ENCODE measurements at regions not wholly inside any gene's neighbourhood (a gene's known extent, or its start where the extent isn't known, plus 50 kb on each side); places are given as distances from the start of the nearest gene placed in this dataset.
"Not testable (repeated sequence)": the region's sequence is repeated elsewhere in the genome, so short reads cannot be mapped to it uniquely, and the experiment has no call there.

DNA sequence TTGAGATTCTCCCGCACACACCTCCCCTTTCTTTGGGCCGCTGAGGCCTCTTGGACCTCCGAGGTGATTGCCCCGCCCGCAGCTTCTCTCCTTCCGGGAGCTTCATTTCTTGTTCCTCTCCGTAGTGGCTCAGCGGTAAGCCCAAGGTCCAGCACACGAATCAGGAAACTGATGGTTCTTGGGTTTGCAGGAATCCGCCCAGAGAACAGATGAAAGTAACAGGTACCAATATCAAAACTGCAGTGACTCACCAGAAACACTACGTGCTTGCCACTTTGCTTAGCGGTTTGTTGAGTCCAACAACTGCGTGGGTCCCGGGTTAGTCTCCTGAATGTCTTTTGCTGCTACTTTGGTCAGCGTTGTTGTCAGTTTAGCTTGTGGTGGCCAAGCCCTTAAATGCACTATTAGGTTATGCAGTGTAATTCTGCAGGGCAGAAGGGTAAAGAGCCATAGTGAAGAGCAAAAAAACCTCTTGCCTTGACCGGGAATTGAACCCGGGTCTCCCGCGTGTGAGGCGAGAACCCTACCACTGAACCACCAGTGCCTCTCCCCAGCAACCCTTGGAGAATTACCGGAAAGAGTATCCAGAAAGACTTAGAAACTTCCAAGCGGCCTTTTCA, 172.1 kb downstream of the FAM72C start:
- TF ChIP-seq, protein P1, sequence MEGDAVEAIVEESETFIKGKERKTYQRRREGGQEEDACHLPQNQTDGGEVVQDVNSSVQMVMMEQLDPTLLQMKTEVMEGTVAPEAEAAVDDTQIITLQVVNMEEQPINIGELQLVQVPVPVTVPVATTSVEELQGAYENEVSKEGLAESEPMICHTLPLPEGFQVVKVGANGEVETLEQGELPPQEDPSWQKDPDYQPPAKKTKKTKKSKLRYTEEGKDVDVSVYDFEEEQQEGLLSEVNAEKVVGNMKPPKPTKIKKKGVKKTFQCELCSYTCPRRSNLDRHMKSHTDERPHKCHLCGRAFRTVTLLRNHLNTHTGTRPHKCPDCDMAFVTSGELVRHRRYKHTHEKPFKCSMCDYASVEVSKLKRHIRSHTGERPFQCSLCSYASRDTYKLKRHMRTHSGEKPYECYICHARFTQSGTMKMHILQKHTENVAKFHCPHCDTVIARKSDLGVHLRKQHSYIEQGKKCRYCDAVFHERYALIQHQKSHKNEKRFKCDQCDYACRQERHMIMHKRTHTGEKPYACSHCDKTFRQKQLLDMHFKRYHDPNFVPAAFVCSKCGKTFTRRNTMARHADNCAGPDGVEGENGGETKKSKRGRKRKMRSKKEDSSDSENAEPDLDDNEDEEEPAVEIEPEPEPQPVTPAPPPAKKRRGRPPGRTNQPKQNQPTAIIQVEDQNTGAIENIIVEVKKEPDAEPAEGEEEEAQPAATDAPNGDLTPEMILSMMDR (tag by site-specific recombination; IDR thresholded peaks at IDR 0.05), result not testable (repeated sequence)
- TF ChIP-seq, protein P2, sequence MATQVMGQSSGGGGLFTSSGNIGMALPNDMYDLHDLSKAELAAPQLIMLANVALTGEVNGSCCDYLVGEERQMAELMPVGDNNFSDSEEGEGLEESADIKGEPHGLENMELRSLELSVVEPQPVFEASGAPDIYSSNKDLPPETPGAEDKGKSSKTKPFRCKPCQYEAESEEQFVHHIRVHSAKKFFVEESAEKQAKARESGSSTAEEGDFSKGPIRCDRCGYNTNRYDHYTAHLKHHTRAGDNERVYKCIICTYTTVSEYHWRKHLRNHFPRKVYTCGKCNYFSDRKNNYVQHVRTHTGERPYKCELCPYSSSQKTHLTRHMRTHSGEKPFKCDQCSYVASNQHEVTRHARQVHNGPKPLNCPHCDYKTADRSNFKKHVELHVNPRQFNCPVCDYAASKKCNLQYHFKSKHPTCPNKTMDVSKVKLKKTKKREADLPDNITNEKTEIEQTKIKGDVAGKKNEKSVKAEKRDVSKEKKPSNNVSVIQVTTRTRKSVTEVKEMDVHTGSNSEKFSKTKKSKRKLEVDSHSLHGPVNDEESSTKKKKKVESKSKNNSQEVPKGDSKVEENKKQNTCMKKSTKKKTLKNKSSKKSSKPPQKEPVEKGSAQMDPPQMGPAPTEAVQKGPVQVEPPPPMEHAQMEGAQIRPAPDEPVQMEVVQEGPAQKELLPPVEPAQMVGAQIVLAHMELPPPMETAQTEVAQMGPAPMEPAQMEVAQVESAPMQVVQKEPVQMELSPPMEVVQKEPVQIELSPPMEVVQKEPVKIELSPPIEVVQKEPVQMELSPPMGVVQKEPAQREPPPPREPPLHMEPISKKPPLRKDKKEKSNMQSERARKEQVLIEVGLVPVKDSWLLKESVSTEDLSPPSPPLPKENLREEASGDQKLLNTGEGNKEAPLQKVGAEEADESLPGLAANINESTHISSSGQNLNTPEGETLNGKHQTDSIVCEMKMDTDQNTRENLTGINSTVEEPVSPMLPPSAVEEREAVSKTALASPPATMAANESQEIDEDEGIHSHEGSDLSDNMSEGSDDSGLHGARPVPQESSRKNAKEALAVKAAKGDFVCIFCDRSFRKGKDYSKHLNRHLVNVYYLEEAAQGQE (tag by site-specific recombination; IDR thresholded peaks at IDR 0.05), result not testable (repeated sequence)
- TF ChIP-seq, protein P3, sequence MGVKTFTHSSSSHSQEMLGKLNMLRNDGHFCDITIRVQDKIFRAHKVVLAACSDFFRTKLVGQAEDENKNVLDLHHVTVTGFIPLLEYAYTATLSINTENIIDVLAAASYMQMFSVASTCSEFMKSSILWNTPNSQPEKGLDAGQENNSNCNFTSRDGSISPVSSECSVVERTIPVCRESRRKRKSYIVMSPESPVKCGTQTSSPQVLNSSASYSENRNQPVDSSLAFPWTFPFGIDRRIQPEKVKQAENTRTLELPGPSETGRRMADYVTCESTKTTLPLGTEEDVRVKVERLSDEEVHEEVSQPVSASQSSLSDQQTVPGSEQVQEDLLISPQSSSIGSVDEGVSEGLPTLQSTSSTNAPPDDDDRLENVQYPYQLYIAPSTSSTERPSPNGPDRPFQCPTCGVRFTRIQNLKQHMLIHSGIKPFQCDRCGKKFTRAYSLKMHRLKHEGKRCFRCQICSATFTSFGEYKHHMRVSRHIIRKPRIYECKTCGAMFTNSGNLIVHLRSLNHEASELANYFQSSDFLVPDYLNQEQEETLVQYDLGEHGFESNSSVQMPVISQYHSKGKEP (tag by site-specific recombination; IDR thresholded peaks at IDR 0.05), result not testable (repeated sequence)
- TF ChIP-seq ZNF549 (tag by site-specific recombination; IDR thresholded peaks at IDR 0.05); ZNF777 (tag by site-specific recombination; IDR thresholded peaks at IDR 0.05; ENCODE audit: borderline replicate concordance); ZNF274 (IDR thresholded peaks at IDR 0.05; ENCODE audit: low read length); ZNF274 (tag by site-specific recombination; IDR thresholded peaks at IDR 0.05; ENCODE audit: borderline replicate concordance); ZNF544 (tag by site-specific recombination; IDR thresholded peaks at IDR 0.05); YY1 (tag by site-specific recombination; IDR thresholded peaks at IDR 0.05); ZBTB17 (tag by site-specific recombination; IDR thresholded peaks at IDR 0.05): not testable (repeated sequence)
